ENCODE measurements at regions not wholly inside any gene's neighbourhood (a gene's known extent, or its start where the extent isn't known, plus 50 kb on each side); places are given as distances from the start of the nearest gene placed in this dataset.

DNA sequence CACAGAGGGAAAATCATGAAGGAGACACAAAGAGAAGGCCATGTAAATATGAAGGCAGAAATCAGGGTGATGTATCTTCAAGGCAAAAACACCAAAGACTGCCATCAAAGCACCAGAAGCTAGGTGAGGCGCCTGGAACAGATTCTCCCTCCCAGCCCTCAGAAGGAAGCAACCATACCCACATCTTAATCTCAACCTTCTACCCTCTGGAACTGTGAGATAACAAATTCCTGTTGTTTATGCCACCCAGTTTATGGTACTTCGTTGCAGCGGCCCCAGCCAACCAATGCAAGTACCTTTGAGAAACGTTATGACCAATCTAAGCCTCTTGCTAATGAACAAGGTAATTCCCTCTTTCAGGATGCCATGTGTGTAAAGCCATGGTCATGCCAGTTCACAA, 66.2 kb upstream of the STXBP5 start:
- no peak for DNase-seq (ENCODE audit: low read depth, low spot score)
- TF ChIP-seq, protein P1, sequence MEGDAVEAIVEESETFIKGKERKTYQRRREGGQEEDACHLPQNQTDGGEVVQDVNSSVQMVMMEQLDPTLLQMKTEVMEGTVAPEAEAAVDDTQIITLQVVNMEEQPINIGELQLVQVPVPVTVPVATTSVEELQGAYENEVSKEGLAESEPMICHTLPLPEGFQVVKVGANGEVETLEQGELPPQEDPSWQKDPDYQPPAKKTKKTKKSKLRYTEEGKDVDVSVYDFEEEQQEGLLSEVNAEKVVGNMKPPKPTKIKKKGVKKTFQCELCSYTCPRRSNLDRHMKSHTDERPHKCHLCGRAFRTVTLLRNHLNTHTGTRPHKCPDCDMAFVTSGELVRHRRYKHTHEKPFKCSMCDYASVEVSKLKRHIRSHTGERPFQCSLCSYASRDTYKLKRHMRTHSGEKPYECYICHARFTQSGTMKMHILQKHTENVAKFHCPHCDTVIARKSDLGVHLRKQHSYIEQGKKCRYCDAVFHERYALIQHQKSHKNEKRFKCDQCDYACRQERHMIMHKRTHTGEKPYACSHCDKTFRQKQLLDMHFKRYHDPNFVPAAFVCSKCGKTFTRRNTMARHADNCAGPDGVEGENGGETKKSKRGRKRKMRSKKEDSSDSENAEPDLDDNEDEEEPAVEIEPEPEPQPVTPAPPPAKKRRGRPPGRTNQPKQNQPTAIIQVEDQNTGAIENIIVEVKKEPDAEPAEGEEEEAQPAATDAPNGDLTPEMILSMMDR (IDR thresholded peaks at IDR 0.05), result no peak
- TF ChIP-seq SIN3A (IDR thresholded peaks at IDR 0.05; ENCODE audit: borderline replicate concordance, insufficient read depth, low read depth, low read length) (no peak), POLR2AphosphoS5 (IDR thresholded peaks at IDR 0.05; ENCODE audit: low read depth, low read length) (no peak), TCF7L2 (IDR thresholded peaks at IDR 0.05; ENCODE audit: low read depth, low read length) (no peak)
- TF ChIP-seq, protein P2, sequence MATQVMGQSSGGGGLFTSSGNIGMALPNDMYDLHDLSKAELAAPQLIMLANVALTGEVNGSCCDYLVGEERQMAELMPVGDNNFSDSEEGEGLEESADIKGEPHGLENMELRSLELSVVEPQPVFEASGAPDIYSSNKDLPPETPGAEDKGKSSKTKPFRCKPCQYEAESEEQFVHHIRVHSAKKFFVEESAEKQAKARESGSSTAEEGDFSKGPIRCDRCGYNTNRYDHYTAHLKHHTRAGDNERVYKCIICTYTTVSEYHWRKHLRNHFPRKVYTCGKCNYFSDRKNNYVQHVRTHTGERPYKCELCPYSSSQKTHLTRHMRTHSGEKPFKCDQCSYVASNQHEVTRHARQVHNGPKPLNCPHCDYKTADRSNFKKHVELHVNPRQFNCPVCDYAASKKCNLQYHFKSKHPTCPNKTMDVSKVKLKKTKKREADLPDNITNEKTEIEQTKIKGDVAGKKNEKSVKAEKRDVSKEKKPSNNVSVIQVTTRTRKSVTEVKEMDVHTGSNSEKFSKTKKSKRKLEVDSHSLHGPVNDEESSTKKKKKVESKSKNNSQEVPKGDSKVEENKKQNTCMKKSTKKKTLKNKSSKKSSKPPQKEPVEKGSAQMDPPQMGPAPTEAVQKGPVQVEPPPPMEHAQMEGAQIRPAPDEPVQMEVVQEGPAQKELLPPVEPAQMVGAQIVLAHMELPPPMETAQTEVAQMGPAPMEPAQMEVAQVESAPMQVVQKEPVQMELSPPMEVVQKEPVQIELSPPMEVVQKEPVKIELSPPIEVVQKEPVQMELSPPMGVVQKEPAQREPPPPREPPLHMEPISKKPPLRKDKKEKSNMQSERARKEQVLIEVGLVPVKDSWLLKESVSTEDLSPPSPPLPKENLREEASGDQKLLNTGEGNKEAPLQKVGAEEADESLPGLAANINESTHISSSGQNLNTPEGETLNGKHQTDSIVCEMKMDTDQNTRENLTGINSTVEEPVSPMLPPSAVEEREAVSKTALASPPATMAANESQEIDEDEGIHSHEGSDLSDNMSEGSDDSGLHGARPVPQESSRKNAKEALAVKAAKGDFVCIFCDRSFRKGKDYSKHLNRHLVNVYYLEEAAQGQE (IDR thresholded peaks at IDR 0.05; ENCODE audit: insufficient read depth in 1 of 2, low read depth in 2 of 2, low read length in 1 of 2), result no peak
- Histone ChIP-seq H3K36me3 (ENCODE audit: control insufficient read depth, insufficient read depth, low read length) (no peaks in the 10 kb centered on the region), H3K4me3 (ENCODE audit: low read depth in 2 of 2, low read length in 2 of 2) (no peak overlapping the region), H3K9me3 (ENCODE audit: control insufficient read depth, insufficient read depth, low read depth, low read length) (no peaks in the 10 kb centered on the region), H3K4me1 (ENCODE audit: control insufficient read depth, insufficient read depth, low read length) (no peaks in the 10 kb centered on the region; the same call in 1 of the 2 replicates), H3K27me3 (ENCODE audit: control insufficient read depth, insufficient read depth, low read length) (no peaks in the 10 kb centered on the region), H3K27ac (ENCODE audit: low read length) (no peak overlapping the region; the same call in 1 of the 2 replicates)
- ATAC-seq, result no peak
- in situ Hi-C loops (cut with HindIII; ENCODE audit: low pct_unique_long_range_greater_than_20kb, low sequenced_read_pairs), result no loop called here
- intact Hi-C loops (cut with micrococcal nuclease; ENCODE audit: unreplicated experiment), result no loop called here
- ChIA-PET CTCF (no interaction called here), POLR2A (no interaction called here)
- BruUV-seq (replicated peaks), result no TSS peak

DNA sequence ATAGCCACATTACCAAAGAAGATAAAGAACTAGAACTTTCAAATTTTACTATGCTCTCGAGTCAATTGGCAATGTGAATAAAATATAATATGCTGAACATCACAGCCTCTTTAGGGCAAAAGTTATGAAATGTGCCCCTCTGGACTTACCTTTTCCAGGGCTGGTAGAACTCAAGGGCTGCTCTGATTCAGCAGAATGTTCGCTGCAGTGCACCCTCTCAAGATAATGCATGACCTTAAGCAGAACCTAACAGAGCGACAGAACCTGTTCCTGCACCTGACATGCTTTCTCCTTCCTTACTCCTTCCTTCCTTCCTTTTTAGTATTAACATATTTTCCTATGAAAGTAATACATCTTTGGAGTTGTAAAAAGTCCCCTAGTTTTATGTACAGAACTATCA, 65.4 kb upstream of the STXBP5 start:
- ChIA-PET CTCF (no interaction called here), POLR2A (no interaction called here)
- no peaks in the 10 kb centered on the region for H3K4me1 ChIP-seq (ENCODE audit: control insufficient read depth, insufficient read depth, low read length)
- TF ChIP-seq POLR2AphosphoS5 (IDR thresholded peaks at IDR 0.05; ENCODE audit: low read depth, low read length) (no peak), SIN3A (IDR thresholded peaks at IDR 0.05; ENCODE audit: borderline replicate concordance, insufficient read depth, low read depth, low read length) (no peak), TCF7L2 (IDR thresholded peaks at IDR 0.05; ENCODE audit: low read depth, low read length) (no peak)
- TF ChIP-seq, protein P1 (IDR thresholded peaks at IDR 0.05), result no peak
- TF ChIP-seq, protein P2 (IDR thresholded peaks at IDR 0.05; ENCODE audit: insufficient read depth in 1 of 2, low read depth in 2 of 2, low read length in 1 of 2), result no peak
- H3K36me3 ChIP-seq (ENCODE audit: control insufficient read depth, insufficient read depth, low read length), result no peaks in the 10 kb centered on the region
- no peaks in the 10 kb centered on the region for H3K9me3 ChIP-seq (ENCODE audit: control insufficient read depth, insufficient read depth, low read depth, low read length)
- no peaks in the 10 kb centered on the region for H3K27me3 ChIP-seq (ENCODE audit: control insufficient read depth, insufficient read depth, low read length)
- no peak overlapping the region; the same call in 1 of the 2 replicates for H3K27ac ChIP-seq (ENCODE audit: low read length)
- DNase-seq (ENCODE audit: low read depth, low spot score) (no peak), ATAC-seq (no peak)
- in situ Hi-C loops (cut with HindIII; ENCODE audit: low pct_unique_long_range_greater_than_20kb, low sequenced_read_pairs) (no loop called here), intact Hi-C loops (cut with micrococcal nuclease; ENCODE audit: unreplicated experiment) (no loop called here)
- no TSS peak for BruUV-seq (replicated peaks)
- H3K4me3 ChIP-seq (ENCODE audit: low read depth in 2 of 2, low read length in 2 of 2), result no peak overlapping the region
